AG09309 (cell line): ENCODE measurements at regions not wholly inside any gene's neighbourhood (a gene's known extent, or its start where the extent isn't known, plus 50 kb on each side); places are given as distances from the start of the nearest gene placed in this dataset.

Experiments used
- DNase-seq: peaks from one replicate; pipeline ENCODE4 v3.0.0-alpha.2; 2010; ENCODE audit warnings: low read depth
- H3K4me3 ChIP-seq: 2 replicates; pipeline ENCODE4 v1.5.1; 2011; ENCODE audit warnings: mild to moderate bottlenecking, low read depth, low read length, moderate library complexity; ENCODE audit not compliant: control insufficient read depth
- TF ChIP-seq, protein P1 (sequence below): IDR thresholded peaks from 2 replicates; pipeline ENCODE4 v1.5.1; 2011; ENCODE audit warnings: mild to moderate bottlenecking, low read depth, low read length, inconsistent platforms; ENCODE audit not compliant: insufficient read depth, control insufficient read depth; ENCODE audit errors: missing control alignments

DNA sequence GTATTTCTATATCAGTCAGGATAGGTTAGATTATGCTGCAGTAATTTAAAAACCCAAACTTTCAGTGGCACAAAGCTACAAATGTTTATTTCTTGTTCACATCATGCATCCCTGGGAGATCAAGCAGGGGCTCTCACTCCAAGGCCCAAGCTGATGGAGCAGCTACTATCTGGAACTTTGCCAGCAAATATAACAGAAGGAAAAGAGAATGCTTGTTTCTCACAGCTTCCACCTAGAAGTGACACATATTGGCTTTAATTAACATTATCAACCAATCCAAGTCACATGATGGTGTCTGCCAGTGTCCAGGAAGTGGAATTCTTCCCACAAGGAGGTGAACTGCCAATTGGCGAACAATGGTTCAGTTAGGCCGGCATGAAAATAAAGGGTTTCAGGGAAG lies 306.9 kb downstream of the BCL11A start:
- no peak overlapping the region for H3K4me3 ChIP-seq
- TF ChIP-seq, protein P1, sequence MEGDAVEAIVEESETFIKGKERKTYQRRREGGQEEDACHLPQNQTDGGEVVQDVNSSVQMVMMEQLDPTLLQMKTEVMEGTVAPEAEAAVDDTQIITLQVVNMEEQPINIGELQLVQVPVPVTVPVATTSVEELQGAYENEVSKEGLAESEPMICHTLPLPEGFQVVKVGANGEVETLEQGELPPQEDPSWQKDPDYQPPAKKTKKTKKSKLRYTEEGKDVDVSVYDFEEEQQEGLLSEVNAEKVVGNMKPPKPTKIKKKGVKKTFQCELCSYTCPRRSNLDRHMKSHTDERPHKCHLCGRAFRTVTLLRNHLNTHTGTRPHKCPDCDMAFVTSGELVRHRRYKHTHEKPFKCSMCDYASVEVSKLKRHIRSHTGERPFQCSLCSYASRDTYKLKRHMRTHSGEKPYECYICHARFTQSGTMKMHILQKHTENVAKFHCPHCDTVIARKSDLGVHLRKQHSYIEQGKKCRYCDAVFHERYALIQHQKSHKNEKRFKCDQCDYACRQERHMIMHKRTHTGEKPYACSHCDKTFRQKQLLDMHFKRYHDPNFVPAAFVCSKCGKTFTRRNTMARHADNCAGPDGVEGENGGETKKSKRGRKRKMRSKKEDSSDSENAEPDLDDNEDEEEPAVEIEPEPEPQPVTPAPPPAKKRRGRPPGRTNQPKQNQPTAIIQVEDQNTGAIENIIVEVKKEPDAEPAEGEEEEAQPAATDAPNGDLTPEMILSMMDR: no peak
- no peak for DNase-seq

DNA sequence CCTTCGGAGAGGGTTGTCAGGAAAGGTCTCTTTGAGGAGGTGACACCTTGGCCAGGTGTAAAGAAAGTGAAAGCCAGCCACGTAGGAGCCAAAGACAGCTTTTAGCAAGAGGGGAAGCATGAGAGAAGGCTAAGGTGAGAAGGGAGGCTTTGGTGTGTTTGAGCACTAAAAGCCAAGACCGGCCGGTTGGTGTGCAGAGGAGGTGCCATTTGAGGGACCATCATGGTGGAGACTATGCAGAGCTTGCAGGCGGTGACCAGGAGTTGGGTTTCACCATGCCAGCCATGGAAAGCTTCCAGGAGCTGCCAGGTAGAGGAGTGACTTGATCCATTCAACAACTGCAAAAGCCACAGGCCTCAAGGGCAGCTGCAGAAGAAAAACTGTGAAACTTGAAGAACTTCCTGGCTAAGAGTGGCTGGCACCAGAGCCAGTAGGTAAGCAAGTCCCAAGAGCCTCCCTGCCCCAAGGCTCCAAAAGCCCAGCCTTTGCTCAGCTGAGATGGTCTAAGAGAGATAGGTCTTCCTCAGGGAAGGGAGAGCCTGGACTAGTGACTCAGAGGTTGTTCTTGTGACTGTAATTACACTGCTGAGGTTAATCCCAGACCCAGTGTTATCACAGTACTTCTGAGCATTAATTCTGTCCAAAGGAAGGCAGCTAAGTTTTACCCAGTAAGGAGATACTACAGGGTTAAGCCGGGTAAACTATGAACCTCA lies 319.0 kb downstream of the BCL11A start:
- TF ChIP-seq, protein P1: no peak
- no peak for DNase-seq
- no peak overlapping the region for H3K4me3 ChIP-seq

GRCh38 chr2:60230596-60230995 lies 322.9 kb downstream of the BCL11A start:
- H3K4me3 ChIP-seq: no peak overlapping the region
- TF ChIP-seq, protein P1: no peak
- DNase-seq: no peak

GRCh38 chr2:60230037-60230436 lies 323.4 kb downstream of the BCL11A start:
- TF ChIP-seq, protein P1: no peak
- H3K4me3 ChIP-seq: no peak overlapping the region
- DNase-seq: no peak

GRCh38 chr2:60226943-60227342 lies 326.5 kb downstream of the BCL11A start:
- no peak for DNase-seq
- TF ChIP-seq, protein P1: no peak
- no peak overlapping the region for H3K4me3 ChIP-seq

GRCh38 chr2:60226191-60226590 lies 327.3 kb downstream of the BCL11A start:
- TF ChIP-seq, protein P1: no peak
- no peak for DNase-seq
- no peak overlapping the region for H3K4me3 ChIP-seq

GRCh38 chr2:60223859-60224258 lies 329.6 kb downstream of the BCL11A start:
- TF ChIP-seq, protein P1: no peak
- no peak for DNase-seq
- H3K4me3 ChIP-seq: no peak overlapping the region
